DOHH2 (cell line): ENCODE measurements at regions not wholly inside any gene's neighbourhood (a gene's known extent, or its start where the extent isn't known, plus 50 kb on each side); places are given as distances from the start of the nearest gene placed in this dataset.

ENCODE experiments used
- CTCF ChIP-seq: fragments of 200-600 bp; sonication (generic); IDR thresholded peaks from one replicate; pipeline ENCODE4 v1.5.1; 2014; ENCODE audit warnings: antibody characterized with exemption, mild to moderate bottlenecking, low read depth, low read length; ENCODE audit not compliant: poor library complexity, severe bottlenecking
- EZH2phosphoT487 ChIP-seq: fragments of 200-600 bp; sonication (generic); IDR thresholded peaks from 2 replicates; pipeline ENCODE4 v1.6.1; 2017; ENCODE audit warnings: borderline replicate concordance, mild to moderate bottlenecking, antibody characterized with exemption, low read length, moderate library complexity, mixed read lengths

GRCh38 chr12:71239731-71240130, 81.9 kb upstream of the TSPAN8 start:
- TF ChIP-seq CTCF (no peak), EZH2phosphoT487 (no peak)
